Osteoblast (primary cell): ENCODE measurements at regions not wholly inside any gene's neighbourhood (a gene's known extent, or its start where the extent isn't known, plus 50 kb on each side); places are given as distances from the start of the nearest gene placed in this dataset.

Source experiments
- DNase-seq: peaks from one replicate; pipeline ENCODE4 v3.0.0; 2011; ENCODE audit warnings: low spot score, mixed read lengths; ENCODE audit not compliant: insufficient read length; ENCODE audit errors: missing footprints
- H2AFZ ChIP-seq: 2 replicates; pipeline ENCODE4 v1.6.0; 2011; ENCODE audit warnings: mild to moderate bottlenecking, low read length
- H3K27ac ChIP-seq: 2 replicates; pipeline ENCODE4 v1.5.1; 2011; ENCODE audit warnings: mild to moderate bottlenecking, low read depth, low read length, moderate library complexity
- H3K27me3 ChIP-seq: 2 replicates; pipeline ENCODE4 v1.6.0; 2012; ENCODE audit warnings: mild to moderate bottlenecking, control low read depth, inconsistent platforms, low read length, moderate library complexity; ENCODE audit not compliant: insufficient read depth
- H3K36me3 ChIP-seq: 2 replicates; pipeline ENCODE4 v1.5.1; 2011; ENCODE audit warnings: mild to moderate bottlenecking, low read length, control low read depth, moderate library complexity; ENCODE audit not compliant: insufficient read depth
- H3K4me1 ChIP-seq: 2 replicates; pipeline ENCODE4 v1.5.1; 2011; ENCODE audit warnings: mild to moderate bottlenecking, low read length, control low read depth, moderate library complexity; ENCODE audit not compliant: insufficient read depth
- H3K4me2 ChIP-seq: 2 replicates; pipeline ENCODE4 v1.6.0; 2011; ENCODE audit warnings: mild to moderate bottlenecking, low read length; ENCODE audit not compliant: insufficient read depth
- H3K4me3 ChIP-seq: fragments of 200-600 bp; sonication (generic); 3 replicates; pipeline ENCODE4 v1.5.1; 2012; ENCODE audit warnings: mild to moderate bottlenecking, low read length, inconsistent platforms; ENCODE audit not compliant: insufficient read depth
- H3K79me2 ChIP-seq: 2 replicates; pipeline ENCODE4 v1.6.0; 2012; ENCODE audit warnings: mild to moderate bottlenecking, low read length, control low read depth, inconsistent platforms; ENCODE audit not compliant: insufficient read depth
- H3K9me3 ChIP-seq: 2 replicates; pipeline ENCODE4 v1.5.1; 2011; ENCODE audit warnings: low read depth, low read length, control low read depth
- H4K20me1 ChIP-seq: 2 replicates; pipeline ENCODE4 v1.6.0; 2012; ENCODE audit warnings: mild to moderate bottlenecking, low read length, control low read depth; ENCODE audit not compliant: insufficient read depth
- TF ChIP-seq, protein P1 (sequence below): IDR thresholded peaks from 2 replicates; pipeline ENCODE4 v1.5.1; 2011; ENCODE audit warnings: mild to moderate bottlenecking, low read depth, low read length, moderate library complexity; ENCODE audit errors: extremely low read depth

DNA sequence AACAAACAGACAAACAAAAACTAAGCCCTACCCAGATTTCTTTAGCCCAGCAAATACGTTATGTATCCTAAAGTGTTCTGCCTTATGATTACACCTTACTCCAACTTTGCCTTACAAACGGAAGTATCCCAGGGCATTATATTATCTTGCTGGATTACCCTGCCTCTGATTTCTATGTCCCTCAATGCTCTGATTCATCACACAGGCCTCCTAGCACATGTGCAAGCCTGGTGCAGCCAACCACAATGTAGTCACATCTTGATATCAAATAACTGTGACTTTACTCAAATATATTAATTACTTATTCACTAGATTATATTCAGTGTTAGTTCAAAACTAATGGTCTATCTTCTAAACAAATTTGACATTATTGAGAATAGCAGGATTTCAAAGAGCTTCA lies 598.6 kb downstream of the TBC1D32 start:
- no peak overlapping the region for H3K27ac ChIP-seq
- no peaks in the 10 kb centered on the region for H3K4me1 ChIP-seq
- no peaks in the 10 kb centered on the region for H3K36me3 ChIP-seq
- H3K27me3 ChIP-seq: no peaks in the 10 kb centered on the region
- no peak overlapping the region for H3K4me2 ChIP-seq
- H2AFZ ChIP-seq: no peak overlapping the region
- no peaks in the 10 kb centered on the region for H3K79me2 ChIP-seq
- no peak for DNase-seq
- TF ChIP-seq, protein P1, sequence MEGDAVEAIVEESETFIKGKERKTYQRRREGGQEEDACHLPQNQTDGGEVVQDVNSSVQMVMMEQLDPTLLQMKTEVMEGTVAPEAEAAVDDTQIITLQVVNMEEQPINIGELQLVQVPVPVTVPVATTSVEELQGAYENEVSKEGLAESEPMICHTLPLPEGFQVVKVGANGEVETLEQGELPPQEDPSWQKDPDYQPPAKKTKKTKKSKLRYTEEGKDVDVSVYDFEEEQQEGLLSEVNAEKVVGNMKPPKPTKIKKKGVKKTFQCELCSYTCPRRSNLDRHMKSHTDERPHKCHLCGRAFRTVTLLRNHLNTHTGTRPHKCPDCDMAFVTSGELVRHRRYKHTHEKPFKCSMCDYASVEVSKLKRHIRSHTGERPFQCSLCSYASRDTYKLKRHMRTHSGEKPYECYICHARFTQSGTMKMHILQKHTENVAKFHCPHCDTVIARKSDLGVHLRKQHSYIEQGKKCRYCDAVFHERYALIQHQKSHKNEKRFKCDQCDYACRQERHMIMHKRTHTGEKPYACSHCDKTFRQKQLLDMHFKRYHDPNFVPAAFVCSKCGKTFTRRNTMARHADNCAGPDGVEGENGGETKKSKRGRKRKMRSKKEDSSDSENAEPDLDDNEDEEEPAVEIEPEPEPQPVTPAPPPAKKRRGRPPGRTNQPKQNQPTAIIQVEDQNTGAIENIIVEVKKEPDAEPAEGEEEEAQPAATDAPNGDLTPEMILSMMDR: no peak
- H3K4me3 ChIP-seq: no peak overlapping the region
- peaks cover 5% of the 10 kb centered on the region for H3K9me3 ChIP-seq
- H4K20me1 ChIP-seq: no peaks in the 10 kb centered on the region

DNA sequence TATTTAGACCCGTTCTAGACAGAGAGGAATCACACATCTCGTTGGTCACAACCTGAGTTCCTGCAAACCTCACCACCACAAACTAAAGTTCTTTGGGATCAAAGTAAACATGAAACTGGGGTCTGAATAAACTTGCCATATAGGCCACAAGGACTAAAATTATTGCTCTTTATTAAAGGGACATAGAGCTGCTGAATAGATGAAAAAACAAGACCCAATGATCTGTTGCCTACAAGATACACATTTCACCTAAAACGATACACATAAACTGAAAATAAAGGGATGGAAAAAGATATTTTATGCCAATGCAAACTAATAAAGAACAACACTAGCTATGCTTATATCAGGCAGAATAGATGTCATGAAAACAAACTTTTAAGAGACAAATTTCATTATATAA lies 623.0 kb downstream of the TBC1D32 start:
- TF ChIP-seq, protein P1: no peak
- H3K27ac ChIP-seq: no peak overlapping the region
- DNase-seq: no peak
- H3K27me3 ChIP-seq: no peaks in the 10 kb centered on the region
- H3K4me1 ChIP-seq: no peaks in the 10 kb centered on the region
- H3K4me2 ChIP-seq: no peak overlapping the region
- H4K20me1 ChIP-seq: no peaks in the 10 kb centered on the region
- peaks cover 3% of the 10 kb centered on the region for H3K9me3 ChIP-seq
- no peaks in the 10 kb centered on the region for H3K79me2 ChIP-seq
- no peaks in the 10 kb centered on the region for H3K36me3 ChIP-seq
- H2AFZ ChIP-seq: no peak overlapping the region
- no peak overlapping the region for H3K4me3 ChIP-seq

DNA sequence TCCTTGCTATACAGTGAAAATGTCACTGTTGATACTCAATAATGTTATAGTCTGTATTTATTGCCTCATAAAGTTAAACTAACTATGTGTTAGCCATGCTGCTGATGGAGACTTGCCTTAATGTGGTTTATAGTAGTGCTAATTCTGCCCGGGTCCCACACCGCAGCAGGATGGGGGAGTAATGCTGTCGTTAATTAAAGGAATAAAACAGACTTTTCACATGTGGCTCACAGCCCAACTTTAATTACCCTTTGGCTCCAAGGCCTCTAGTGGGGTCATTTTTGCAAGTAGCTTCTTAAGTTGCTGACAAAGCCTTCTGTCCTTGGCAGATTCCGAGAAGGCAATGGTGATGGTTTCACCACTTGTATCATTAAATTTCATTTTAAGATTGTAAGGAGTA lies 634.3 kb downstream of the TBC1D32 start:
- TF ChIP-seq, protein P1: no peak
- Histone ChIP-seq H3K27ac (no peak overlapping the region), H2AFZ (no peak overlapping the region), H3K36me3 (no peaks in the 10 kb centered on the region), H3K27me3 (no peaks in the 10 kb centered on the region), H3K4me1 (no peaks in the 10 kb centered on the region), H3K4me3 (no peak overlapping the region), H3K4me2 (no peak overlapping the region), H4K20me1 (no peaks in the 10 kb centered on the region), H3K79me2 (no peaks in the 10 kb centered on the region), H3K9me3 (no peaks in the 10 kb centered on the region)
- no peak for DNase-seq

DNA sequence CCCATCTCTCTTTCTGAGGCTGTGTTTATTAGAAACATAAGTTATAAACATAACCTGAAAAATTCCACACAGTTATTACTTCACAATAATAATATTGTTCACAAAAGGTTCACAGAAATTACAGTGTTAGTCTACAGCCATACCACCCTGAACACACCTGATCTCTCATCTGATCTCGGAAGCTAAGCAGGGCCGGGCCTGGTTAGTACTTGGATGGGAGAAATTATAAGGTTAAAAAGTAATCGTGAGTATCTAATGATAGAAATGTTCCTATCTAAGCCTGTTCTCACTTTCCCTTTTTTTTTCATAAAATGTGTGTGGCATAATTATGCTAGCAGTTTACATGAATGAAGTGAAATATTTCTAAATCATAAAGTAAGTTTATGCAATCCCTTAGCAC lies 647.8 kb downstream of the TBC1D32 start:
- no peak overlapping the region for H2AFZ ChIP-seq
- H3K27me3 ChIP-seq: no peaks in the 10 kb centered on the region
- TF ChIP-seq, protein P1: no peak
- no peaks in the 10 kb centered on the region for H3K36me3 ChIP-seq
- no peaks in the 10 kb centered on the region for H3K79me2 ChIP-seq
- no peak overlapping the region for H3K4me2 ChIP-seq
- H3K27ac ChIP-seq: no peak overlapping the region
- no peaks in the 10 kb centered on the region for H3K4me1 ChIP-seq
- DNase-seq: no peak
- H3K9me3 ChIP-seq: no peaks in the 10 kb centered on the region
- no peak overlapping the region for H3K4me3 ChIP-seq
- no peaks in the 10 kb centered on the region for H4K20me1 ChIP-seq
